Keratinocyte (primary cell): ENCODE measurements at regions not wholly inside any gene's neighbourhood (a gene's known extent, or its start where the extent isn't known, plus 50 kb on each side); places are given as distances from the start of the nearest gene placed in this dataset.

Experiments
- DNase-seq: peaks from one replicate; pipeline ENCODE4 v3.0.0-alpha.2; 2011; ENCODE audit warnings: low read depth, missing footprints, low spot score
- FAIRE-seq: peaks from 2 replicates; lab custom pipeline; 2011; peaks lifted over from hg19 to GRCh38; lab: Jason Lieb, UNC
- H2AFZ ChIP-seq: 2 replicates; pipeline ENCODE4 v1.6.0; 2012; ENCODE audit warnings: low read length, control low read depth, inconsistent platforms; ENCODE audit not compliant: control insufficient read depth
- H3K27ac ChIP-seq: 2 replicates; pipeline ENCODE4 v1.5.1; 2011; ENCODE audit warnings: low read length; ENCODE audit not compliant: control insufficient read depth, insufficient read depth
- H3K27me3 ChIP-seq: 3 replicates; pipeline ENCODE4 v1.6.0; 2011; ENCODE audit warnings: low read length; ENCODE audit not compliant: control insufficient read depth, insufficient read depth; ENCODE audit errors: extremely low read depth
- H3K36me3 ChIP-seq, 2 experiments: 2 replicates in 1 of 2; 3 replicates in 1 of 2; pipeline ENCODE4 v1.5.1; 2011; ENCODE audit warnings: low read length in 2 of 2, mild to moderate bottlenecking in 1 of 2; ENCODE audit not compliant: control insufficient read depth in 2 of 2, insufficient read depth in 2 of 2; ENCODE audit errors: extremely low read depth in 1 of 2
- H3K4me1 ChIP-seq: 3 replicates; pipeline ENCODE4 v1.5.1; 2011; ENCODE audit warnings: low read length; ENCODE audit not compliant: control insufficient read depth, insufficient read depth; ENCODE audit errors: extremely low read depth
- H3K4me2 ChIP-seq: 3 replicates; pipeline ENCODE4 v1.6.0; 2011; ENCODE audit warnings: low read depth, low read length; ENCODE audit not compliant: control insufficient read depth, insufficient read depth; ENCODE audit errors: extremely low read depth
- H3K4me3 ChIP-seq, 3 experiments: fragments of 200-600 bp in 1 of 3; sonication (generic) in 1 of 3; 2 replicates in 2 of 3; 3 replicates in 1 of 3; pipeline ENCODE4 v1.5.1; 2011 to 2016; ENCODE audit warnings: low read length in 3 of 3, mild to moderate bottlenecking in 3 of 3, control low read depth in 2 of 3, inconsistent platforms in 1 of 3, low read depth in 1 of 3, mixed read lengths in 1 of 3, mixed run types in 1 of 3, moderate library complexity in 1 of 3; ENCODE audit not compliant: control insufficient read depth in 2 of 3, insufficient read depth in 2 of 3; ENCODE audit errors: extremely low read depth in 1 of 3
- H3K79me2 ChIP-seq: 2 replicates; pipeline ENCODE4 v1.6.0; 2012; ENCODE audit warnings: low read length; ENCODE audit not compliant: control insufficient read depth, insufficient read depth
- H3K9ac ChIP-seq: 3 replicates; pipeline ENCODE4 v1.6.0; 2011; ENCODE audit warnings: low read length; ENCODE audit not compliant: control insufficient read depth, insufficient read depth; ENCODE audit errors: extremely low read depth
- H3K9me1 ChIP-seq: 3 replicates; pipeline ENCODE4 v1.6.0; 2011; ENCODE audit warnings: low read length; ENCODE audit not compliant: control insufficient read depth, insufficient read depth; ENCODE audit errors: extremely low read depth
- H3K9me3 ChIP-seq: 2 replicates; pipeline ENCODE4 v1.5.1; 2012; ENCODE audit warnings: low read depth, low read length; ENCODE audit not compliant: control insufficient read depth
- H4K20me1 ChIP-seq: 3 replicates; pipeline ENCODE4 v1.6.0; 2011; ENCODE audit warnings: low read length; ENCODE audit not compliant: control insufficient read depth, insufficient read depth; ENCODE audit errors: extremely low read depth
- CTCF ChIP-seq, 3 experiments: IDR thresholded peaks in 1 of 3; conservative IDR thresholded peaks in 1 of 3; optimal IDR thresholded peaks in 1 of 3; 2 replicates in 2 of 3; 3 replicates in 1 of 3; pipeline versions ENCODE3 to v1.5.1; 2011; ENCODE audit warnings: low read length in 3 of 3, mild to moderate bottlenecking in 3 of 3, moderate library complexity in 2 of 3, control low read depth in 1 of 3, inconsistent platforms in 1 of 3; ENCODE audit not compliant: insufficient read depth in 2 of 3; ENCODE audit errors: extremely low read depth in 1 of 3
- EZH2 ChIP-seq: IDR thresholded peaks from one replicate; pipeline ENCODE4 v1.6.1; 2012; ENCODE audit warnings: inconsistent platforms, mild to moderate bottlenecking, low read length, moderate library complexity
- dilution Hi-C: fragments of 300-500 bp; cut with MboI; formaldehyde crosslinking; loops from one replicate; pipeline ENCODE4 v1.7.0; 2020; ENCODE audit warnings: low sequenced_read_pairs; ENCODE audit not compliant: extremely low pct_ligation_motif_present

- no peaks in the 10 kb centered on the region for H3K9me3 ChIP-seq
- H3K27me3 ChIP-seq: peaks cover 27% of the 10 kb centered on the region
- DNase-seq (no peak), FAIRE-seq (no peak)
- H3K4me3 ChIP-seq: no peak overlapping the region
- TF ChIP-seq CTCF (optimal IDR thresholded peaks at IDR 0.05 in 1 of 3, IDR thresholded peaks at IDR 0.05 in 1 of 3, conservative IDR thresholded peaks at IDR 0.05 in 1 of 3; ENCODE audit: extremely low read depth in 1 of 3, insufficient read depth in 2 of 3, low read length in 3 of 3) (no peak), EZH2 (no peak)
- H3K36me3 ChIP-seq: no peaks in the 10 kb centered on the region
- H3K9me1 ChIP-seq: no peaks in the 10 kb centered on the region
- no peak overlapping the region for H2AFZ ChIP-seq
- H3K9ac ChIP-seq: no peak overlapping the region
- no peaks in the 10 kb centered on the region for H4K20me1 ChIP-seq
- dilution Hi-C loops: no loop called here
- H3K4me1 ChIP-seq: no peaks in the 10 kb centered on the region
- H3K27ac ChIP-seq: no peak overlapping the region
- H3K79me2 ChIP-seq: no peaks in the 10 kb centered on the region
- no peak overlapping the region for H3K4me2 ChIP-seq
These were observed 66.9 kb upstream of the BHLHE23 start for GRCh38 chr20:63073738-63074065.

DNA sequence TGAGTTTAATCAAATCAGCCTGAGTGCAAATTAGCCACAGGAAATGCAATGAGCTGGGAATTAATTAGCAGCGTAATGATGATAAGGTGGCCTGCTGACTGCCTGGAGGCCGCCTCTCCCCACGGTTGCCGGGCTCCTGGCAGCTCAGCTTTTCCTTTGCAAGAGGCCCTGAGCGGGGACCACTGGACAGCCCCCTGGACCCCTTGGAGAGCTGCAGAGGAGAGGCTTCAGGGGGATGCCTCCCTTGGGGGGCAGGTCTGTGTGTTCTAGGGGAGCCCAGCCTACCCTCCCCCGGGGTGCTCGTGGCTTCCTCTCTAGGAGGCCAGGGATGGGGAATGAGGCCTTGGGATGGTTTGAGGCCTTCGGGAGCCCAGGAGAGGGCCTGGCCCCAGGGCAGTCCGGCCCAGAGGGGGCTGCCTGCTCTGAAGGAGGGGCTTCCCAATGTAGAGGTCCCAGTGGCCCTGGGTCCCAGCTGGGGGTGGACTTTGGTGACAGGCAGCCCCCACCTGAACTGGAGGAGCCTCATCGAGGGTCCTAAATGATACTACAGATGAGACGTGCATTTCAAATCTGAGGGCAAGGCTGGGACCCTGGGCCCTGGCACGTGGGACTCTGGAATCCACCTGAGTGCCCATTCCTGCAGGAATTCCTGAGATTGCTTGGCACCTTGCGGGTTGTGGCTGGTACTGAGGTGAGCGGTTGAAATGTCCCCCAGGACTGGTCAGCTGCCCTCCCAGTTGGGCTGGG is 66.4 kb upstream of the BHLHE23 start:
- H3K36me3 ChIP-seq: no peaks in the 10 kb centered on the region
- H3K9me1 ChIP-seq: no peaks in the 10 kb centered on the region
- no peak overlapping the region for H3K4me3 ChIP-seq
- no peak overlapping the region for H3K9ac ChIP-seq
- no peaks in the 10 kb centered on the region for H4K20me1 ChIP-seq
- no peak overlapping the region for H2AFZ ChIP-seq
- no peak for FAIRE-seq
- H3K4me2 ChIP-seq: no peak overlapping the region
- no peaks in the 10 kb centered on the region for H3K4me1 ChIP-seq
- dilution Hi-C loops: no loop called here
- H3K9me3 ChIP-seq: no peaks in the 10 kb centered on the region
- H3K27ac ChIP-seq: no peak overlapping the region
- peaks cover 28% of the 10 kb centered on the region for H3K27me3 ChIP-seq
- no peak for DNase-seq
- TF ChIP-seq EZH2: no peak
- no peak for TF ChIP-seq CTCF (optimal IDR thresholded peaks at IDR 0.05 in 1 of 3, IDR thresholded peaks at IDR 0.05 in 1 of 3, conservative IDR thresholded peaks at IDR 0.05 in 1 of 3; ENCODE audit: extremely low read depth in 1 of 3, insufficient read depth in 2 of 3, low read length in 3 of 3)
- H3K79me2 ChIP-seq: no peaks in the 10 kb centered on the region
